ENCODE measurements at regions not wholly inside any gene's neighbourhood (a gene's known extent, or its start where the extent isn't known, plus 50 kb on each side); places are given as distances from the start of the nearest gene placed in this dataset.

- no peak for DNase-seq (ENCODE audit: low spot score)
- Histone ChIP-seq H3K27ac (ENCODE audit: low read depth, low read length, poor library complexity, severe bottlenecking) (no peak overlapping the region), H3K4me3 (ENCODE audit: low read depth, low read length, poor library complexity, severe bottlenecking) (no peak overlapping the region), H3K9me3 (ENCODE audit: low read depth, low read length, poor library complexity, severe bottlenecking) (no peaks in the 10 kb centered on the region), H3K27me3 (replicated peaks; ENCODE audit: insufficient read depth, low read depth, low read length, poor library complexity) (no peaks in the 10 kb centered on the region), H3K4me1 (ENCODE audit: insufficient read depth, low read length, poor library complexity, severe bottlenecking) (no peaks in the 10 kb centered on the region), H3K36me3 (ENCODE audit: insufficient read depth, low read length, poor library complexity, severe bottlenecking) (no peaks in the 10 kb centered on the region)
- CTCF ChIA-PET: interaction anchor here (0.6 kb wide), 1 partner anchor 49 kb away, joined by 5 read pairs; no protein-coding TSS in a partner anchor
- POLR2A ChIA-PET (ENCODE audit: low non-redundant PET): no interaction called here
- intact Hi-C loops (cut with micrococcal nuclease; ENCODE audit: unreplicated experiment): no loop called here
- no peak for TF ChIP-seq CTCF (conservative IDR thresholded peaks at IDR 0.05; ENCODE audit: low read depth, low read length)
- TF ChIP-seq EZH2 (IDR thresholded peaks at IDR 0.05; ENCODE audit: borderline replicate concordance, low read depth, low read length, poor library complexity, severe bottlenecking): no peak
- BruUV-seq (replicated peaks): no TSS peak
These were observed 132.2 kb upstream of the TSC22D2 start for GRCh38 chr3:150275941-150276340.

GRCh38 chr3:150274372-150274771, 133.7 kb upstream of the TSC22D2 start:
- Histone ChIP-seq H3K4me1 (ENCODE audit: insufficient read depth, low read length, poor library complexity, severe bottlenecking) (no peaks in the 10 kb centered on the region), H3K9me3 (ENCODE audit: low read depth, low read length, poor library complexity, severe bottlenecking) (no peaks in the 10 kb centered on the region), H3K27ac (ENCODE audit: low read depth, low read length, poor library complexity, severe bottlenecking) (no peak overlapping the region), H3K27me3 (replicated peaks; ENCODE audit: insufficient read depth, low read depth, low read length, poor library complexity) (no peaks in the 10 kb centered on the region), H3K36me3 (ENCODE audit: insufficient read depth, low read length, poor library complexity, severe bottlenecking) (no peaks in the 10 kb centered on the region), H3K4me3 (ENCODE audit: low read depth, low read length, poor library complexity, severe bottlenecking) (no peak overlapping the region)
- ChIA-PET POLR2A (ENCODE audit: low non-redundant PET) (no interaction called here), CTCF (no interaction called here)
- no peak for TF ChIP-seq EZH2 (IDR thresholded peaks at IDR 0.05; ENCODE audit: borderline replicate concordance, low read depth, low read length, poor library complexity, severe bottlenecking)
- no peak for TF ChIP-seq CTCF (conservative IDR thresholded peaks at IDR 0.05; ENCODE audit: low read depth, low read length)
- intact Hi-C loops (cut with micrococcal nuclease; ENCODE audit: unreplicated experiment): no loop called here
- BruUV-seq (replicated peaks): no TSS peak
- DNase-seq (ENCODE audit: low spot score): no peak

- no peak for DNase-seq (ENCODE audit: low spot score)
- no peak overlapping the region for H3K4me3 ChIP-seq (ENCODE audit: low read depth, low read length, poor library complexity, severe bottlenecking)
- ChIA-PET POLR2A (ENCODE audit: low non-redundant PET) (no interaction called here), CTCF (no interaction called here)
- no peaks in the 10 kb centered on the region for H3K9me3 ChIP-seq (ENCODE audit: low read depth, low read length, poor library complexity, severe bottlenecking)
- H3K27ac ChIP-seq (ENCODE audit: low read depth, low read length, poor library complexity, severe bottlenecking): no peak overlapping the region
- no peaks in the 10 kb centered on the region for H3K36me3 ChIP-seq (ENCODE audit: insufficient read depth, low read length, poor library complexity, severe bottlenecking)
- BruUV-seq (replicated peaks): no TSS peak
- no peaks in the 10 kb centered on the region for H3K4me1 ChIP-seq (ENCODE audit: insufficient read depth, low read length, poor library complexity, severe bottlenecking)
- no peaks in the 10 kb centered on the region for H3K27me3 ChIP-seq (replicated peaks; ENCODE audit: insufficient read depth, low read depth, low read length, poor library complexity)
- TF ChIP-seq CTCF (conservative IDR thresholded peaks at IDR 0.05; ENCODE audit: low read depth, low read length) (no peak), EZH2 (IDR thresholded peaks at IDR 0.05; ENCODE audit: borderline replicate concordance, low read depth, low read length, poor library complexity, severe bottlenecking) (no peak)
- intact Hi-C loops (cut with micrococcal nuclease; ENCODE audit: unreplicated experiment): no loop called here
These were observed 134.7 kb upstream of the TSC22D2 start for GRCh38 chr3:150273396-150273795.
